Astrocyte of the hippocampus (primary cell): ENCODE measurements at regions not wholly inside any gene's neighbourhood (a gene's known extent, or its start where the extent isn't known, plus 50 kb on each side); places are given as distances from the start of the nearest gene placed in this dataset.
"Not testable (repeated sequence)": the region's sequence is repeated elsewhere in the genome, so short reads cannot be mapped to it uniquely, and the experiment has no call there.

Experiments
- DNase-seq: peaks from one replicate; pipeline ENCODE4 v3.0.0; 2011; ENCODE audit warnings: low read depth, low spot score

GRCh38 chr20:30508382-30508781, 749.1 kb upstream of the DEFB115 start:
- not testable (repeated sequence) for DNase-seq

- no peak for DNase-seq
These were observed 746.0 kb upstream of the DEFB115 start for GRCh38 chr20:30511322-30512030.

DNA sequence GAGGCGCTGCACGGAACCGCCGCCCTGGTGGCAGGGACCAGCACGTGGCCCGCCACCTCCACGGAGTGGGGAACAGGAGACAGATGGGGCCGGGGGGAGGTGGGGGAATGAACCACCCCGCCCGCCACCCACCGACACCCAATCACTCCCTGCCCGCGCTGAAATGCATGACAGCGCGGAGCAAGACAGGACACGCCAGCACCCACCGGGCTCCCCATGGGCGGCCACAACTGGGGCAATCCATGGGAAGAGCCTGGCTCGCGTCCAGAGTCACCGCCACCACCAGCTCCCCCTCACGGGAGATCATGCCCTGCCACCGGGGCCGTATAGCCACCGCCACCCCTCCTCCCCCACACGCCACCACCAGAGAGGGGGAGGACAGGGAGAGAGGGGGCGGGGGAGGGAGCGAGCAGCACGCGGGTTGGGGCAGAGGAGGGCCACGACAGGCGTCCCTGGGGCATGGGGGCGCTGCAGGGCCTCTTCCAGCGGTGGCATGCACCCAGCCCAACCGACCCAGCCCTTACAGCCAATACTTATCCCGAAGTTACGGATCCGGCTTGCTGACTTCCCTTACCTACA, 744.3 kb upstream of the DEFB115 start:
- DNase-seq = no peak

DNA sequence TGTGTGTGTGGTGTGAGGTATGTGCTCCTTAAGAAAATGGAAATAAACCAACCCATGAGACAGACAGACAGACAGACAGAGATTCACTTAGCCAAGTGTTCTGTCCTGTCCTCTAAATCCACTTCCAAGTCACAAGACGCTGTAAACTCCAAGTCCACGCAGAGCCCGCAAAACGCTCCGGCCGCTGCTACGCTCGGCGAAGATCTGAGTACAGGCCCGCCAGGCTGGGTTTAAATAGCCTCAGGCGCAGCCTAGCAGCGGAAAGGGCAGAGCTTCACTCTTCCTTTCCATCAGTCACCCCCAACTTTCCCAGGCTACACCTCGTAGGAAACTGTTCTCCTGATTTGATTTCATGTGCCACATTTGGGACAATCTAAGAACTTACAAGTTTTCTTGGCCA, 741.5 kb upstream of the DEFB115 start:
- DNase-seq = not testable (repeated sequence)

GRCh38 chr20:30518906-30519305, 738.6 kb upstream of the DEFB115 start:
- DNase-seq = not testable (repeated sequence)

DNA sequence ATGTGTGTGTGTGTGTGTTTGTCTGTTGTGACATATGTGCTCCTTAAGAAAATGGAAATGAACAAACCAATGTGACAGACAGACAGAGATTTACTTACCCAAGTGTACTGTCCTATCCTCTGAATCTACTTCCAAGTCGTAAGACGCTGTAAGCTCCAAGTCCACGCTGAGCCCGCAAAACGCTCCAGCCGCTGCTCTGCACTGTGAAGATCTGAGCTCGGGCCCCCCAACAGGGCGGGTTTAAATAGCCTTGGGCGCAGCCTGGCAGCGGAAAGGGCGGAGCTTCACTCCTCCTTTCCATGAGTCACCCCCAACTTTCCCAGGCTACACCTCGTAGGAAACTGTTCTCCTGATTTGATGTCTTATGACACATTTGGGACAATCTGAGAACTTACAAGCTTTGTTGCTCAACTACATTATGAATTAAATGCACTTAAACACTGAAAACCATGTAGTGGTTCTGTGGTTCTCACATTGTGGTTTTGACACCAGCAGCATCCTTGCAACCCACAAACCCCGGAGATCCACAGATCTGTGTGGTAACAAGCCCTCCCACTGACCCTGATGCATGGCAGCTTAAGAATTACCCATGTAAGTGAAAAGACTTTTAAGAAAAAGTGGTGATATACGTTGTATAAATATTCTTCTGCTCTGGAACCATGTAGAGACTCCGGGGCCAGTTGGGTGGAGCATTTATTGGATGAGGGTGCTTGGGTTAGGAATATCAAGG, 735.6 kb upstream of the DEFB115 start:
- not testable (repeated sequence) for DNase-seq

DNA sequence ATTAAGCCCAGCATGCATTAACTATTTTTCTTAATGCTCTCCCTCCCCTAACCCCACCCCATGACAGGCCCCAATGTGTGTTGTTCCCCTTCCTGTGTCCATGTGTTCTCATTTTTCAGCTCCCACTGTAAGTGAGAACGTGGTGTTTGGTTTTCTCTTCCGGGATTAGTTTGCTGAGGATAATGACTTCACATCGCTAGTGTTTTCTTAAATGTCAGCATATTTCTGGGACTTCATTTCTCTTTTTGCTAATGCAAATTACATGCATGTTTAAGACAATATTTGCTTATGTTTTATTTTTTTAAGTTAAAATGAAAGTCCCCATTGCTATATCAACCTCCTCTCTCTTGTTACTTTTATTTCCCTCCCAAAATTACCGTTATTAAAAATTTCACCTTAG, 733.3 kb upstream of the DEFB115 start:
- DNase-seq = not testable (repeated sequence)

- not testable (repeated sequence) for DNase-seq
These were observed 732.7 kb upstream of the DEFB115 start for GRCh38 chr20:30524761-30525160.

DNA sequence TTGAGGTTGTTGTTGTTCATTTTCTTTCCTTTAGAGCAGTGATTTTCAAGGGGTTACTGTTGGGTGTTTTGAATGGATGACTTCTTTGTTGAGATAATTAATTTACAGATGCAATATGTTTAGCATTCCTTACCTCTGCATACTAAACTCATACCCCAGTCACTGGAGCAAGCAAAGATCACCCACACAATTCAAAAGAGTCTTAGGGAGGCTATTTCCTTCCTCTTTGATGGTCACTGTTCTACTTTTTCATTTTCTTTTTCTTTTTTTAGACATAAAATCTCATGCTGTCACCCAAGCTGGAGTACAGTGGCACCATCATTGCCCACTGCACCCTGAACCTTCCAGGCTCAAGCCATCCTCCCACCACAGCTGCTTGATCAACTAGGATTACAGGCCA, 723.8 kb upstream of the DEFB115 start:
- not testable (repeated sequence) for DNase-seq

GRCh38 chr20:30537459-30537858, 720.0 kb upstream of the DEFB115 start:
- not testable (repeated sequence) for DNase-seq

DNA sequence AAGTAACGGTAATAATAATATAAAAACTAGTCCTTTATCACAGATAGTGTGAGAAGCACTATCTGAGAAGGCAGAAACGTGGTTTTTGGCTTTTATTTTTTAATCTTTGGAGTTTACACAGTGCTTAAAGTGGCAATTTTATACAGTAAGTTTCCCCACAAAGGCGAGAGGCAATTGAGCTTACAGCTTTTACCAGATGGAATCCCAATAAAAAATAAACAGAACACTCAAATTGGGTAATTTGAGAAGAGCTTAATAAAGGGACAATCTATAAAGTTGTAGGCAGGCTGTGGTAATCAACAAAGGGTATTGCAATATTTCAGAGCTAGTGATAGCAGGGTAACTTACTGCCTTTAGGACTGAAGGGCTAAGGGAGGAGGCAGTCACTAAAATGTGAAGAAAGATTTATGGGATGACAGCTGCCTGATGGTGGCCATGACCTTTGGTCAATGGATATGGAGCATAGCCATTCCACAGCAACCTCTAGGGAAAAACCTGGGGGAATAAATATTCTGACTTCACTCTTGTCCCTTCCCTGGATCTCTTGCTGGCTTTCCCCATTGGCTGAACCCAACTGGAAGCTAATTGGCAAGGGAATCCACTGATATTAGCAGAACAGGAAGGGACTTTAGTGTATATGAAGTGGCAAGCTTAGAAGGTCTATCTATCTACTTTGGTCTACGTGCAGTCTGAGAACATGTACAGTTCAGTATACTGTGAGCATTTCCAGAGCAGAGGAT, 717.0 kb upstream of the DEFB115 start:
- DNase-seq = not testable (repeated sequence)

GRCh38 chr20:30551236-30551635, 706.2 kb upstream of the DEFB115 start:
- not testable (repeated sequence) for DNase-seq

DNA sequence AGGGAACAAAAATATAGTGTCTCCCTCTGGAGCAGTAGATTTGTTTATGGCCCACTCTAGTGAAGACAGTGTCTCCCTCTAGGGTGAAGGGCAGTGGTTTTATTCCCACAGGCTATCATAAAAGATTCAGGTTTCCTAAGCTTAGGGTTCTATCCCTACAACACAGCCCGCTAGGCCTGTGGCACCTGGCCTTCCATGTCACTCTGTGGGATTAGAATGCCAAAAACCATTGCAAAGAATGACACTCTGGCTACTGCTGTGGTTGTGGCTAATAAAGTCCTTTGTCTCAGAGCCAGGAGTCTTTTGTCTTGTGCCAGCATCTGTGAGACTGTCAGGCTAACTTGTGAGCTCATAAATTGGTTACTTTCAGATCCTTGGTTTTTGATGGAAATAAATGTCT, 700.7 kb upstream of the DEFB115 start:
- not testable (repeated sequence) for DNase-seq

DNA sequence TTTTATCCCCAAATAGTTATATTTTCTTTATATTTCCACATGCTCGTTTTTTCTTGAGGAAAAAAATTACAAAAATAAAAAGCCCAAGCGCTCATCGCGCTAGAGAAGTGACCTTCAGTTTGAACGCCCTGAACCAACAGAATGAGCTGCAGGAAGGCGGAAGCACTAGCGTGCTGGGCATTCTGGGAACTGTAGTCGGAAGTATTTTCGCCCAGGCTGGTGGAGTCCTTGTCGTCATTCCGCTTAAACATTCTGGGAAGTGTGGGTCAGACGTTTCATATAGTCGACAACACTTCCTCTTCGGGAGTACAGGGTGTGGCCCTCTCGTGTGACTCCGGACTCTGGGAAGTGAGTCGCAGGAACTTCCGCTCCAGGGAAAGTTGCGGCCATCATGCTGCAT, 692.4 kb upstream of the DEFB115 start:
- not testable (repeated sequence) for DNase-seq

GRCh38 chr20:30569867-30570266, 687.6 kb upstream of the DEFB115 start:
- DNase-seq = not testable (repeated sequence)

DNA sequence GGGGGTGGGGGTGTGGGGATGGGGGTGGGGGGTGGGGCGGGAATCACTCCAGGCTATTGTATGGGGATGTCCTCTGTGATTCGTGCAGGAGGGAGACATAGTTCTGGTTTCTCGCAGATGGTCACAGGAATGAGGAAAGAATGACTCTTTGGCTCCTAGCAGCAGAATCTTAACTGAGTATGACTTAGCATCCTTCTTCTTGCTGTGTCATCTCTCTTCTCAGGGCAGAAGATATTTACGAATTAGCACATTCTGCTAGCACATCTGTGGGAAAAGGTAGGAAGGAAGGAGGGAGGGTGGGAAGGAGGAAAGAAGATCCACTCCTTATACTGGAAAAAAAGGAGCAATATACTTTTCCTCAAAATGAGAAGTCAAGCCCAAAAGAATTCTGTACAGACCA, 686.8 kb upstream of the DEFB115 start:
- not testable (repeated sequence) for DNase-seq

- not testable (repeated sequence) for DNase-seq
These were observed 683.1 kb upstream of the DEFB115 start for GRCh38 chr20:30574337-30574736.

DNA sequence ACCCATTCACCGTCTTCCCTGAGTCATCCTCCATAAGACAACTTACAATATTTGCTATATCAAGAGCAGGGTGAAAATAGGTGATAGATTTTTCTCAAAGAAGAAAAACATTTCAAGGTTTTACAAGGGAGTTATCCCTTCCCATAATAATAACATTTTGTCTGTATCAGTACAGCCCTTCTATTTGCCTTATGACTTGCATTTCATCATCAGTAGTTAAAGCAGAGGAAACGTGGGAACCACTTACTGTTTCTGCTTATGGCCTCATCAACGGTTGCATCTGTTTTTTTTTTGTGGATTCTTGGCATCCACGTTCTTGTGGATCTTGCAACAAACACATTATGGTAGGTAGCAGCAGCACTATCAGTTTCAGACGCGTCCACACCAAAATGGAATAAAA, 678.4 kb upstream of the DEFB115 start:
- not testable (repeated sequence) for DNase-seq

GRCh38 chr20:30579824-30580438, 677.5 kb upstream of the DEFB115 start:
- peak; percentile 28 for DNase-seq

DNA sequence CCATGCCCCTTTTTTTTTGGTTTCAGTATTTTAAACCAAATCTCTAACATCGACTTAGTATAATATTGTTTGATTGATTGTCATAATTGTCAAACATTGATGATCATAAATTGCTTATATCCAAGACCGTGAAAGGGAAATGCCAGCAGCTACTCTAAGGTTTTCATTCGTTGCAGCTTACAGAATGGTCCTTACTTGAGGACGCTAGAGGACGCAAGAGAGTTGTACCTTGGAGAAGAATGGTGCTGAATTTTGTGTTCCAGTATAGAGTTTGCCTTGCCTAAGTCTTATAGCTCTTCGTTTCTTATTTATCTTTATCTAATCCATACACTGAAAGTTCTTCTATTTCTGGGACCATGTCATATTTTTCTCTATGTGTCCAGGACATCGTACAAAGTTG, 675.6 kb upstream of the DEFB115 start:
- not testable (repeated sequence) for DNase-seq

DNA sequence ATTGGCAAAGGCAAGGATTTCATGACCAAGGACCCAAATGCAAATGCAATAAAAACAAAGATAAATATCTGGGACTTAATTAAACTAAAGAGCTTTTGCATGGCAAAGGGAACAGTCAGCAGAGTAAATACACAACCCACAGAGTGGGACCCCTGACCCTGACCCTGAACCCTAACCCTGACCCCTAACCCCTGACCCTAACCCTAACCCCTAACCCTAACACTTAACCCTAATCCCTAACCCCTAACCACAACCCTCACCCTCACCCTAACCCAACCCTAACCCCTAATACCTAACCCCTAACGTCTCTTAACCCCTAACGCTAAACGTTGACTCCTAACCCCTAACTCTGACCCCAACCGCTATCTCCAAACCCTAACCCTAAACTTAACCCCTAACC, 673.1 kb upstream of the DEFB115 start:
- not testable (repeated sequence) for DNase-seq
